ENCODE measurements at regions not wholly inside any gene's neighbourhood (a gene's known extent, or its start where the extent isn't known, plus 50 kb on each side); places are given as distances from the start of the nearest gene placed in this dataset.
"Not testable (repeated sequence)": the region's sequence is repeated elsewhere in the genome, so short reads cannot be mapped to it uniquely, and the experiment has no call there.

- not testable (repeated sequence) for H3K36me3 ChIP-seq; H3K27me3 ChIP-seq; H3K4me1 ChIP-seq; H3K4me3 ChIP-seq (ENCODE audit: low read depth, low read length); DNase-seq; H3K9me3 ChIP-seq
These were observed 61.8 kb upstream of the SPDYE9 start for GRCh38 chr7:73147681-73148080.

- H3K4me3 ChIP-seq (ENCODE audit: low read depth, low read length); H3K9me3 ChIP-seq; DNase-seq; H3K36me3 ChIP-seq; H3K4me1 ChIP-seq; H3K27me3 ChIP-seq: not testable (repeated sequence)
These were observed 58.2 kb upstream of the SPDYE9 start for GRCh38 chr7:73143993-73144392.

- not testable (repeated sequence) for H3K27me3 ChIP-seq; H3K36me3 ChIP-seq; DNase-seq; H3K4me1 ChIP-seq; H3K9me3 ChIP-seq; H3K4me3 ChIP-seq (ENCODE audit: low read depth, low read length)
These were observed 52.1 kb upstream of the SPDYE9 start for GRCh38 chr7:73137922-73138321.
